Gastroesophageal sphincter (tissue), 3 donors: ENCODE measurements at regions not wholly inside any gene's neighbourhood (a gene's known extent, or its start where the extent isn't known, plus 50 kb on each side); places are given as distances from the start of the nearest gene placed in this dataset.

Experiments
- CTCF ChIP-seq, 4 experiments: fragments of 200-600 bp in 2 of 4; fragments of 450-650 bp in 2 of 4; sonication (generic) in 1 of 4; IDR thresholded peaks; one replicate each; pipeline ENCODE4 v1.5.1; 2017 to 2019; ENCODE audit warnings: antibody characterized with exemption in 4 of 4, mild to moderate bottlenecking in 2 of 4, moderate library complexity in 2 of 4
- EP300 ChIP-seq: sonication (generic); formaldehyde crosslinking; IDR thresholded peaks from one replicate; pipeline ENCODE4 v1.6.1; 2017; ENCODE audit warnings: antibody characterized with exemption, mild to moderate bottlenecking
- POLR2A ChIP-seq, 2 donors: fragments of 450-650 bp; IDR thresholded peaks; one replicate each; pipeline ENCODE4 v1.6.1; 2017; ENCODE audit warnings: antibody characterized with exemption in 2 of 2, mild to moderate bottlenecking in 2 of 2, moderate library complexity in 1 of 2
- POLR2AphosphoS5 ChIP-seq: sonication (generic); formaldehyde crosslinking; IDR thresholded peaks from one replicate; pipeline ENCODE4 v1.6.1; 2017; ENCODE audit warnings: antibody characterized with exemption

- TF ChIP-seq CTCF (IDR thresholded peaks at IDR 0.05) = no peak
- no peak for TF ChIP-seq POLR2A (IDR thresholded peaks at IDR 0.05)
- TF ChIP-seq POLR2AphosphoS5 = no peak
- TF ChIP-seq EP300 = no peak
Measured at GRCh38 chr4:57305836-57306235, 195.7 kb upstream of the IGFBP7 start.
